SK-N-SH (cell line): ENCODE measurements at regions not wholly inside any gene's neighbourhood (a gene's known extent, or its start where the extent isn't known, plus 50 kb on each side); places are given as distances from the start of the nearest gene placed in this dataset.
"Not testable (repeated sequence)": the region's sequence is repeated elsewhere in the genome, so short reads cannot be mapped to it uniquely, and the experiment has no call there.

ENCODE experiments used
- CTCF ChIA-PET: fragments of 300-600, 350-600 bp; formaldehyde crosslinking; extraction: SDS; loops from one replicate; lab custom pipeline; 2021; lab: Yijun Ruan, JAX
- POLR2A ChIA-PET: fragments of 350-600 bp; sonication (Branson Sonifier 250); formaldehyde crosslinking; extraction: SDS; loops from one replicate; lab custom pipeline; 2020; ENCODE audit warnings: antibody characterized with exemption, inconsistent platforms; lab: Yijun Ruan, JAX
- DNase-seq: peaks from one replicate; pipeline ENCODE4 v3.0.0; 2012
- H2AFZ ChIP-seq: fragments of 200-600 bp; sonication (generic); 2 replicates; pipeline ENCODE4 v1.8.1; 2016; ENCODE audit warnings: antibody characterized with exemption, mild to moderate bottlenecking, low read depth
- H3F3A ChIP-seq: fragments of 200-600 bp; sonication (generic); replicated peaks from 2 replicates; pipeline ENCODE3; 2016; ENCODE audit warnings: antibody characterized with exemption, mild to moderate bottlenecking; ENCODE audit not compliant: insufficient read depth
- H3K27ac ChIP-seq, 2 experiments: fragments of 200-500 bp in 1 of 2; fragments of 200-600 bp in 1 of 2; sonication (Bioruptor generic) in 1 of 2; sonication (generic), shearing (Covaris generic) in 1 of 2; 2 replicates each; pipeline versions ENCODE4 v1.5.1 to v1.6.1; 2014 to 2016; ENCODE audit warnings: low read depth in 2 of 2, inconsistent platforms in 1 of 2, low read length in 1 of 2, mild to moderate bottlenecking in 1 of 2, mixed read lengths in 1 of 2
- H3K27me3 ChIP-seq: fragments of 200-600 bp; sonication (generic), shearing (Covaris generic); 2 replicates; pipeline ENCODE4 v1.6.1; 2016; ENCODE audit warnings: mixed run types; ENCODE audit not compliant: insufficient read depth
- H3K36me3 ChIP-seq, 2 experiments: fragments of 200-500 bp in 1 of 2; fragments of 200-600 bp in 1 of 2; sonication (Bioruptor generic) in 1 of 2; sonication (generic) in 1 of 2; replicated peaks in 1 of 2; 2 replicates each; pipeline versions ENCODE3 to v1.5.1; 2014 to 2016; ENCODE audit warnings: low read length in 1 of 2, mild to moderate bottlenecking in 1 of 2; ENCODE audit not compliant: insufficient read depth in 2 of 2, control insufficient read depth in 1 of 2
- H3K4me1 ChIP-seq, 2 experiments: fragments of 200-500 bp in 1 of 2; fragments of 200-600 bp in 1 of 2; sonication (Bioruptor generic) in 1 of 2; sonication (generic), shearing (Covaris generic) in 1 of 2; 2 replicates each; pipeline versions ENCODE4 v1.5.1 to v1.6.1; 2014 to 2016; ENCODE audit warnings: low read depth in 1 of 2, low read length in 1 of 2, mixed run types in 1 of 2; ENCODE audit not compliant: insufficient read depth in 2 of 2, control insufficient read depth in 1 of 2
- H3K4me2 ChIP-seq: fragments of 200-600 bp; sonication (generic), shearing (Covaris generic); 2 replicates; pipeline ENCODE4 v1.6.1; 2017; ENCODE audit warnings: mixed run types
- H3K4me3 ChIP-seq, 2 experiments: fragments of 200-500 bp in 1 of 2; fragments of 200-600 bp in 1 of 2; sonication (Bioruptor generic) in 1 of 2; sonication (generic), shearing (Covaris generic) in 1 of 2; 2 replicates each; pipeline versions ENCODE4 v1.5.1 to v1.8.1; 2014 to 2016; ENCODE audit warnings: low read depth in 2 of 2, inconsistent platforms in 1 of 2, low read length in 1 of 2, mild to moderate bottlenecking in 1 of 2, mixed read lengths in 1 of 2, moderate library complexity in 1 of 2
- H3K79me2 ChIP-seq: fragments of 200-600 bp; sonication (generic); 2 replicates; pipeline ENCODE4 v1.8.1; 2017; ENCODE audit warnings: mild to moderate bottlenecking; ENCODE audit not compliant: insufficient read depth
- H3K9ac ChIP-seq: fragments of 200-600 bp; sonication (generic); 2 replicates; pipeline ENCODE4 v1.6.1; 2017; ENCODE audit warnings: mixed run types
- H3K9me2 ChIP-seq: fragments of 200-600 bp; sonication (generic); 2 replicates; pipeline ENCODE4 v1.6.1; 2017; ENCODE audit warnings: mixed run types
- H3K9me3 ChIP-seq: fragments of 200-600 bp; sonication (generic); 2 replicates; pipeline ENCODE4 v1.6.1; 2017; ENCODE audit warnings: mixed run types, mild to moderate bottlenecking, moderate library complexity
- H4K20me1 ChIP-seq: fragments of 200-600 bp; sonication (generic); 2 replicates; pipeline ENCODE4 v1.6.1; 2017; ENCODE audit warnings: mild to moderate bottlenecking, mixed run types; ENCODE audit not compliant: insufficient read depth
- CTCF ChIP-seq: fragments of 200-600 bp; sonication (generic); IDR thresholded peaks from 2 replicates; pipeline ENCODE4 v1.6.1; 2017; ENCODE audit warnings: antibody characterized with exemption, mild to moderate bottlenecking, moderate library complexity
- ELF1 ChIP-seq: IDR thresholded peaks from 2 replicates; pipeline ENCODE4 v1.4.0; 2012
- FOSL2 ChIP-seq: IDR thresholded peaks from 2 replicates; pipeline ENCODE4 v1.4.0; 2012; ENCODE audit warnings: low read depth, mild to moderate bottlenecking, moderate library complexity, borderline replicate concordance
- FOXJ3 ChIP-seq: sonication (generic); formaldehyde crosslinking; IDR thresholded peaks from 2 replicates; pipeline ENCODE4 v1.5.1; 2020; ENCODE audit warnings: mild to moderate bottlenecking, missing genetic modification reagents
- FOXM1 ChIP-seq: IDR thresholded peaks from 2 replicates; pipeline ENCODE4 v1.4.0; 2012; ENCODE audit warnings: low read depth, mild to moderate bottlenecking
- MAX ChIP-seq: IDR thresholded peaks from 2 replicates; pipeline ENCODE4 v1.4.0; 2012; ENCODE audit warnings: low read depth
- NFIC ChIP-seq: IDR thresholded peaks from 2 replicates; pipeline ENCODE4 v1.4.0; 2012; ENCODE audit warnings: borderline replicate concordance
- POLR2AphosphoS5 ChIP-seq: IDR thresholded peaks from 2 replicates; pipeline ENCODE4 v1.6.1; 2012; ENCODE audit warnings: low read depth, low read length
- REST ChIP-seq: IDR thresholded peaks from 2 replicates; pipeline ENCODE4 v1.6.1; 2012; ENCODE audit warnings: mild to moderate bottlenecking, low read depth, low read length, moderate library complexity
- RXRA ChIP-seq: IDR thresholded peaks from 2 replicates; pipeline ENCODE4 v1.4.0; 2012; ENCODE audit warnings: low read depth, mild to moderate bottlenecking, borderline replicate concordance
- YY1 ChIP-seq: IDR thresholded peaks from 2 replicates; pipeline ENCODE4 v1.4.0; 2012; ENCODE audit warnings: low read depth, mild to moderate bottlenecking
- WGBS: methylation state at CpG from one replicate; pipeline ENCODE4 v1.1.6; 2017; ENCODE audit warnings: low lambda C conversion rate; 5-methylcytosine and 5-hydroxymethylcytosine counted together

GRCh38 chr12:66822961-66823360, 144.1 kb upstream of the GRIP1 start (continued):
- no peak for TF ChIP-seq REST
- no peak for TF ChIP-seq FOXJ3
- TF ChIP-seq YY1 = no peak
- TF ChIP-seq FOXM1 = no peak
- TF ChIP-seq MAX = no peak

GRCh38 chr12:66823857-66824570, 145.1 kb upstream of the GRIP1 start:
- Histone ChIP-seq H3K4me3 (no peak overlapping the region), H3K4me1 (no peaks in the 10 kb centered on the region), H3K9me2 (no peaks in the 10 kb centered on the region)
- ChIA-PET CTCF (no interaction called here), POLR2A (no interaction called here)
- TF ChIP-seq RXRA (no peak), CTCF (no peak), NFIC (no peak), POLR2AphosphoS5 (no peak), FOXM1 (no peak), ELF1 (no peak), FOSL2 (no peak), YY1 (no peak)
- TF ChIP-seq, all 33 proteins: peak for 0
- no peaks in the 10 kb centered on the region for H3K79me2 ChIP-seq
- H3K9ac ChIP-seq = no peak overlapping the region
- H4K20me1 ChIP-seq = no peaks in the 10 kb centered on the region
- H3K27ac ChIP-seq = no peak overlapping the region
- H3K36me3 ChIP-seq = no peaks in the 10 kb centered on the region
- WGBS = 24% methylated on average over 5 of the region's 5 CpGs
- H2AFZ ChIP-seq = no peak overlapping the region
- no peaks in the 10 kb centered on the region for H3K27me3 ChIP-seq
- no peaks in the 10 kb centered on the region for H3K9me3 ChIP-seq
- no peak overlapping the region for H3K4me2 ChIP-seq
- no peak for DNase-seq
- no peaks in the 10 kb centered on the region for H3F3A ChIP-seq

- DNase-seq, H3K79me2 ChIP-seq, H3K4me2 ChIP-seq, H3K4me1 ChIP-seq, H3F3A ChIP-seq, H4K20me1 ChIP-seq, H3K9ac ChIP-seq, H3K9me3 ChIP-seq, CTCF ChIA-PET, H3K27me3 ChIP-seq, H3K9me2 ChIP-seq, H3K4me3 ChIP-seq, H2AFZ ChIP-seq, H3K36me3 ChIP-seq, POLR2A ChIA-PET, H3K27ac ChIP-seq: not testable (repeated sequence)
- WGBS = 9% methylated on average over 2 of the region's 2 CpGs
Measured at GRCh38 chr12:66825921-66826320, 147.0 kb upstream of the GRIP1 start.
